Lung (tissue), 11 donors: ENCODE measurements at regions not wholly inside any gene's neighbourhood (a gene's known extent, or its start where the extent isn't known, plus 50 kb on each side); places are given as distances from the start of the nearest gene placed in this dataset.

Source experiments
- ATAC-seq: fragments of 200-7000 bp; cut with Tn5 transposase; one replicate; pipeline ENCODE4 v1.9.1; 2020; ENCODE audit warnings: moderate number of reproducible peaks; ENCODE audit not compliant: insufficient read depth, low FRiP score
- DNase-seq, 3 donors: peaks; one replicate each; pipeline ENCODE4 v3.0.0-alpha.2; 2013 to 2017
- H3K27ac ChIP-seq, 2 donors: one replicate each; pipeline ENCODE4 v1.5.1; 2013; ENCODE audit warnings: mild to moderate bottlenecking in 2 of 2, moderate library complexity in 2 of 2, control low read depth in 1 of 2, inconsistent platforms in 1 of 2, low read depth in 1 of 2, low read length in 1 of 2
- H3K27me3 ChIP-seq, 3 donors: one replicate each; pipeline ENCODE4 v1.5.1; 2013; ENCODE audit warnings: low read length in 2 of 3; ENCODE audit not compliant: control insufficient read depth in 3 of 3, insufficient read depth in 3 of 3
- H3K36me3 ChIP-seq, 4 donors: one replicate each; pipeline ENCODE4 v1.5.1; 2013; ENCODE audit warnings: low read length in 4 of 4, mild to moderate bottlenecking in 1 of 4, moderate library complexity in 1 of 4; ENCODE audit not compliant: control insufficient read depth in 4 of 4, insufficient read depth in 4 of 4
- H3K4me1 ChIP-seq, 5 donors: one replicate each; pipeline ENCODE4 v1.5.1; 2013; ENCODE audit warnings: low read length in 5 of 5, mild to moderate bottlenecking in 2 of 5, moderate library complexity in 1 of 5; ENCODE audit not compliant: control insufficient read depth in 5 of 5, insufficient read depth in 5 of 5
- H3K4me3 ChIP-seq: one replicate; pipeline ENCODE4 v1.5.1; 2013; ENCODE audit warnings: mild to moderate bottlenecking, control low read depth, moderate library complexity
- H3K9ac ChIP-seq, 2 donors: one replicate each; pipeline ENCODE4 v1.5.1; 2013; ENCODE audit warnings: low read length in 2 of 2, control low read depth in 1 of 2; ENCODE audit not compliant: insufficient read depth in 1 of 2
- H3K9me3 ChIP-seq, 4 donors: one replicate each; pipeline ENCODE4 v1.5.1; 2013; ENCODE audit warnings: low read length in 3 of 4, mild to moderate bottlenecking in 1 of 4, moderate library complexity in 1 of 4; ENCODE audit not compliant: control insufficient read depth in 4 of 4, insufficient read depth in 3 of 4
- WGBS, 2 donors: extraction: QIAGEN DNeasy Blood & Tissue Kit; methylation state at CpG; one replicate each; pipeline ENCODE4 v1.1.7; 2013; 5-methylcytosine and 5-hydroxymethylcytosine counted together
- TF ChIP-seq, protein P1 (sequence below): IDR thresholded peaks from 2 replicates; pipeline ENCODE4 v1.5.1; 2012; ENCODE audit warnings: mild to moderate bottlenecking; ENCODE audit errors: control extremely low read depth, extremely low read depth
- donor health status: control.
- donor health status: control.
- donor health status: Bipolar disorder and iron deficiency.
- donor health status: healthy.
- donor health status: DM: yes; HTN: yes; CAD: no.

GRCh38 chr3:38992117-38992760 is 59.5 kb downstream of the SCN11A start:
- TF ChIP-seq, protein P1, sequence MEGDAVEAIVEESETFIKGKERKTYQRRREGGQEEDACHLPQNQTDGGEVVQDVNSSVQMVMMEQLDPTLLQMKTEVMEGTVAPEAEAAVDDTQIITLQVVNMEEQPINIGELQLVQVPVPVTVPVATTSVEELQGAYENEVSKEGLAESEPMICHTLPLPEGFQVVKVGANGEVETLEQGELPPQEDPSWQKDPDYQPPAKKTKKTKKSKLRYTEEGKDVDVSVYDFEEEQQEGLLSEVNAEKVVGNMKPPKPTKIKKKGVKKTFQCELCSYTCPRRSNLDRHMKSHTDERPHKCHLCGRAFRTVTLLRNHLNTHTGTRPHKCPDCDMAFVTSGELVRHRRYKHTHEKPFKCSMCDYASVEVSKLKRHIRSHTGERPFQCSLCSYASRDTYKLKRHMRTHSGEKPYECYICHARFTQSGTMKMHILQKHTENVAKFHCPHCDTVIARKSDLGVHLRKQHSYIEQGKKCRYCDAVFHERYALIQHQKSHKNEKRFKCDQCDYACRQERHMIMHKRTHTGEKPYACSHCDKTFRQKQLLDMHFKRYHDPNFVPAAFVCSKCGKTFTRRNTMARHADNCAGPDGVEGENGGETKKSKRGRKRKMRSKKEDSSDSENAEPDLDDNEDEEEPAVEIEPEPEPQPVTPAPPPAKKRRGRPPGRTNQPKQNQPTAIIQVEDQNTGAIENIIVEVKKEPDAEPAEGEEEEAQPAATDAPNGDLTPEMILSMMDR, result no peak

GRCh38 chr3:38990621-38991020 is 61.1 kb downstream of the SCN11A start:
- Histone ChIP-seq H3K9ac (no peak overlapping the region), H3K9me3 (peaks cover 0 to 1% (median 0%) of the 10 kb centered on the region in 4 donors), H3K27me3 (no peaks in the 10 kb centered on the region), H3K4me3 (no peak overlapping the region), H3K4me1 (peaks cover 0 to 8% (median 0%) of the 10 kb centered on the region in 5 donors), H3K27ac (no peak overlapping the region), H3K36me3 (no peaks in the 10 kb centered on the region)
- WGBS, 2 donors, result 68 to 78% methylated on average over 3 of the region's 3 CpGs
- DNase-seq, result no peak
- ATAC-seq, result no peak
- TF ChIP-seq, protein P1, result no peak

More at GRCh38 chr3:38992117-38992760, 59.5 kb downstream of the SCN11A start:
- 80 to 84% methylated on average over 4 of the region's 4 CpGs for WGBS, 2 donors
- DNase-seq, result no peak
- no peaks in the 10 kb centered on the region for H3K27me3 ChIP-seq
- no peak overlapping the region for H3K9ac ChIP-seq
- H3K4me3 ChIP-seq, result no peak overlapping the region
- no peaks in the 10 kb centered on the region for H3K36me3 ChIP-seq
- peaks cover 0 to 8% (median 0%) of the 10 kb centered on the region in 5 donors for H3K4me1 ChIP-seq
- H3K9me3 ChIP-seq, result no peaks in the 10 kb centered on the region
- no peak for ATAC-seq
- no peak overlapping the region for H3K27ac ChIP-seq

DNA sequence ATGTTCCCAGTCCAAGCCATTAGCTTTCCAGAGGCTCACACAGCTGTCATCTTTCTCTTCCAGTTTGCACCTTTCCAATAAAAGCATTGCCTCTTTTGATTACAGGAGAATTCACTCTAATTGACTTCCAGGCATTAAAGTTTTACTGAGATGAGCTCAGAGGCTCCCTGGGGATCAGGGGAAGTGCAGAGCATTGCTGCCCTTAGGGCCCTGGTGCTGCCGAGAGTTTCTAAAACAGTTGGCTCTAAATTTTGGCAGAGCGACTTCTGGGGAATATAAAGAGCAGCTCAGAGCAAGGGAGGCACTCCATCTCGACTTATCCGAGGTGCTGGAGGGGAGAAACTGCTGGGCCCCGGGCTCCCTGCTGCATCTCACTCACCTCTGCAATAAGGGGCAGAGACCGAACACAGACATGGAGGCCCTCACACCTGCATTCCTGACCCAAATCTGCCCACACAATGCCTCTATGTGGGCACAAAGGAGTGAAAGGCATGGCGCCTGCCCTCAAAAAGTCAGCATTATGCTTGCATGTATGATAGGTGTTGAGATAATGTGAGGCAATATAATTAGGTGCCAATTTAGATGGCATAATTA is 61.7 kb downstream of the SCN11A start:
- ATAC-seq (no peak), DNase-seq (no peak)
- H3K27me3 ChIP-seq, result no peaks in the 10 kb centered on the region
- TF ChIP-seq, protein P1, result no peak
- H3K27ac ChIP-seq, result no peak overlapping the region
- H3K9me3 ChIP-seq, result peaks cover 0 to 1% (median 0%) of the 10 kb centered on the region in 4 donors
- H3K9ac ChIP-seq, result no peak overlapping the region
- 72 to 83% methylated on average over 7 of the region's 7 CpGs for WGBS, 2 donors
- no peak overlapping the region for H3K4me3 ChIP-seq
- peaks cover 0 to 8% (median 0%) of the 10 kb centered on the region in 5 donors for H3K4me1 ChIP-seq
- H3K36me3 ChIP-seq, result no peaks in the 10 kb centered on the region
